OCI-LY1 (cell line): ENCODE measurements at regions not wholly inside any gene's neighbourhood (a gene's known extent, or its start where the extent isn't known, plus 50 kb on each side); places are given as distances from the start of the nearest gene placed in this dataset.

Source experiments
- H2AFZ ChIP-seq: fragments of 200-600 bp; sonication (generic), shearing (Covaris generic); 2 replicates; pipeline ENCODE4 v1.6.0; 2014; ENCODE audit warnings: antibody characterized with exemption, mild to moderate bottlenecking, low read length
- H3F3A ChIP-seq: fragments of 200-600 bp; sonication (generic), shearing (Covaris generic); 2 replicates; pipeline ENCODE4 v1.6.0; 2014; ENCODE audit warnings: mild to moderate bottlenecking, antibody characterized with exemption, low read length, moderate library complexity; ENCODE audit not compliant: insufficient read depth
- H3K27ac ChIP-seq: fragments of 200-600 bp; sonication (generic); 2 replicates; pipeline ENCODE4 v1.5.1; 2014; ENCODE audit warnings: low read length, mixed run types, mild to moderate bottlenecking, low read depth; ENCODE audit not compliant: poor library complexity, severe bottlenecking
- H3K27me3 ChIP-seq: fragments of 200-600 bp; sonication (generic); 2 replicates; pipeline ENCODE4 v1.6.0; 2014; ENCODE audit warnings: antibody characterized with exemption, mild to moderate bottlenecking, low read length, moderate library complexity; ENCODE audit not compliant: insufficient read depth
- H3K36me3 ChIP-seq: fragments of 200-600 bp; sonication (generic); 2 replicates; pipeline ENCODE4 v1.6.1; 2014; ENCODE audit warnings: mild to moderate bottlenecking, antibody characterized with exemption, low read length, moderate library complexity, mixed read lengths; ENCODE audit not compliant: insufficient read depth
- H3K4me1 ChIP-seq: fragments of 200-600 bp; sonication (generic); 2 replicates; pipeline ENCODE4 v1.5.1; 2014; ENCODE audit warnings: mild to moderate bottlenecking, low read length, moderate library complexity; ENCODE audit not compliant: insufficient read depth, severe bottlenecking
- H3K4me2 ChIP-seq: fragments of 200-600 bp; sonication (generic), shearing (Covaris generic); 2 replicates; pipeline ENCODE4 v1.6.1; 2014; ENCODE audit warnings: low read length
- H3K4me3 ChIP-seq: fragments of 200-600 bp; sonication (generic); 2 replicates; pipeline ENCODE4 v1.5.1; 2014; ENCODE audit warnings: low read length, low read depth, mild to moderate bottlenecking, mixed read lengths; ENCODE audit not compliant: poor library complexity, severe bottlenecking
- H3K79me2 ChIP-seq: fragments of 200-600 bp; shearing (Covaris generic); 2 replicates; pipeline ENCODE4 v1.6.1; 2016; ENCODE audit warnings: mixed run types, low read length, mixed read lengths; ENCODE audit not compliant: insufficient read depth
- H3K9ac ChIP-seq: fragments of 200-600 bp; sonication (generic), shearing (Covaris generic); 2 replicates; pipeline ENCODE4 v1.6.1; 2014; ENCODE audit warnings: mild to moderate bottlenecking, low read length, mixed read lengths
- H3K9me2 ChIP-seq: fragments of 200-600 bp; sonication (generic), shearing (Covaris generic); 2 replicates; pipeline ENCODE4 v1.6.1; 2014; ENCODE audit warnings: low read depth, mild to moderate bottlenecking, low read length, mixed read lengths
- H3K9me3 ChIP-seq: fragments of 200-600 bp; shearing (Covaris generic); 2 replicates; pipeline ENCODE4 v1.6.1; 2014; ENCODE audit warnings: low read length, mixed read lengths
- H4K20me1 ChIP-seq: fragments of 200-600 bp; sonication (generic), shearing (Covaris generic); 2 replicates; pipeline ENCODE4 v1.6.0; 2016; ENCODE audit warnings: mild to moderate bottlenecking, low read length; ENCODE audit not compliant: insufficient read depth
- EZH2 ChIP-seq: fragments of 200-600 bp; sonication (generic), shearing (Covaris generic); IDR thresholded peaks from 2 replicates; pipeline ENCODE4 v1.8.0; 2017; ENCODE audit warnings: borderline replicate concordance, mixed run types, mild to moderate bottlenecking, antibody characterized with exemption, low read length, moderate library complexity, mixed read lengths
- TF ChIP-seq, protein P1 (sequence below): fragments of 200-600 bp; sonication (generic), shearing (Covaris generic); IDR thresholded peaks from 2 replicates; pipeline ENCODE4 v1.5.1; 2017; ENCODE audit warnings: mild to moderate bottlenecking, antibody characterized with exemption, low read length, moderate library complexity, mixed read lengths

DNA sequence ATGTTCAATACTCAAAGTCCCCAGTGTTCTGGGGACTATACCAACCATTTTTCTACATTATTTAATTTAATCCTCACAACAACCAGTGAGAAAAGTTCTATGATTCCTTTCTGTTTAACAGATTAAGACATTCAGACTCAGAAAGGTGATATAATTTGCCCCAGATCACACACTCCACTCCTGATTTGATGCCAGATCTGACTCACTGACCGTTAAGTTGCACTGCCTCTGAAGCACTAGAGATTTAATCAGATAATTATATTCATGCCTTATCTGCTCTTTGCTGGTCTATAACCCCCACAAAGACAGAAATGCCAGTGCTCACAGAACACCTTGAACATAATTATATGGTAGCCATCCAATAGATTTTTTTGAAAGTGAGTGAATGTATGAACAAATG lies 501.0 kb downstream of the IGSF11 start:
- H3K4me1 ChIP-seq, result no peaks in the 10 kb centered on the region
- no peaks in the 10 kb centered on the region for H3F3A ChIP-seq
- H2AFZ ChIP-seq, result no peak overlapping the region
- no peak overlapping the region for H3K4me2 ChIP-seq
- H3K27me3 ChIP-seq, result no peaks in the 10 kb centered on the region
- TF ChIP-seq, protein P1, sequence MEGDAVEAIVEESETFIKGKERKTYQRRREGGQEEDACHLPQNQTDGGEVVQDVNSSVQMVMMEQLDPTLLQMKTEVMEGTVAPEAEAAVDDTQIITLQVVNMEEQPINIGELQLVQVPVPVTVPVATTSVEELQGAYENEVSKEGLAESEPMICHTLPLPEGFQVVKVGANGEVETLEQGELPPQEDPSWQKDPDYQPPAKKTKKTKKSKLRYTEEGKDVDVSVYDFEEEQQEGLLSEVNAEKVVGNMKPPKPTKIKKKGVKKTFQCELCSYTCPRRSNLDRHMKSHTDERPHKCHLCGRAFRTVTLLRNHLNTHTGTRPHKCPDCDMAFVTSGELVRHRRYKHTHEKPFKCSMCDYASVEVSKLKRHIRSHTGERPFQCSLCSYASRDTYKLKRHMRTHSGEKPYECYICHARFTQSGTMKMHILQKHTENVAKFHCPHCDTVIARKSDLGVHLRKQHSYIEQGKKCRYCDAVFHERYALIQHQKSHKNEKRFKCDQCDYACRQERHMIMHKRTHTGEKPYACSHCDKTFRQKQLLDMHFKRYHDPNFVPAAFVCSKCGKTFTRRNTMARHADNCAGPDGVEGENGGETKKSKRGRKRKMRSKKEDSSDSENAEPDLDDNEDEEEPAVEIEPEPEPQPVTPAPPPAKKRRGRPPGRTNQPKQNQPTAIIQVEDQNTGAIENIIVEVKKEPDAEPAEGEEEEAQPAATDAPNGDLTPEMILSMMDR, result no peak
- no peak for TF ChIP-seq EZH2
- H3K27ac ChIP-seq, result no peak overlapping the region
- H3K9me3 ChIP-seq, result no peaks in the 10 kb centered on the region
- no peaks in the 10 kb centered on the region for H4K20me1 ChIP-seq
- H3K9me2 ChIP-seq, result no peaks in the 10 kb centered on the region
- H3K9ac ChIP-seq, result no peak overlapping the region
- H3K4me3 ChIP-seq, result no peak overlapping the region
- H3K36me3 ChIP-seq, result no peaks in the 10 kb centered on the region
- H3K79me2 ChIP-seq, result no peaks in the 10 kb centered on the region

DNA sequence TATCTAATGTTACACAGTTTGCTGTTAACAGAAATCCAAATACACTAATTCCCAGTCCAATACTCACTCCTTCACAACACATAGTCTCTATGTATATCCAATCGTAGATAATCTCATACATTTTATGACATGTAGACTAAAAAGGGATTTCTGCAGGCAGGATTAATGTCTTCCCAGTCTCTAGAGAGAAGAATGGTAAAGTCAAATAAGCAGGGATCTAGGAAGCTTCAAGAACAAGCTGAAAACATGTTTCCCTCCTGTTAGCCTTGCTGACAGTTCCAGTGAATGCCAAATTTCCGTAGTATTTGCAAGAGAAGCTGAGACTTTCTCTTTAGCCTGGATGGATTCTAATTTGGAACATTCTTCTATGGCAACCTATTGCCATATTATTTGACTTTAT lies 500.1 kb downstream of the IGSF11 start:
- Histone ChIP-seq H3K4me2 (no peak overlapping the region), H3K27me3 (no peaks in the 10 kb centered on the region), H3K9ac (no peak overlapping the region), H3K79me2 (no peaks in the 10 kb centered on the region), H4K20me1 (no peaks in the 10 kb centered on the region), H3K36me3 (no peaks in the 10 kb centered on the region), H3K9me3 (no peaks in the 10 kb centered on the region), H2AFZ (no peak overlapping the region), H3K9me2 (no peaks in the 10 kb centered on the region), H3F3A (no peaks in the 10 kb centered on the region), H3K27ac (no peak overlapping the region), H3K4me3 (no peak overlapping the region), H3K4me1 (no peaks in the 10 kb centered on the region)
- TF ChIP-seq, protein P1, result no peak
- TF ChIP-seq EZH2, result no peak

DNA sequence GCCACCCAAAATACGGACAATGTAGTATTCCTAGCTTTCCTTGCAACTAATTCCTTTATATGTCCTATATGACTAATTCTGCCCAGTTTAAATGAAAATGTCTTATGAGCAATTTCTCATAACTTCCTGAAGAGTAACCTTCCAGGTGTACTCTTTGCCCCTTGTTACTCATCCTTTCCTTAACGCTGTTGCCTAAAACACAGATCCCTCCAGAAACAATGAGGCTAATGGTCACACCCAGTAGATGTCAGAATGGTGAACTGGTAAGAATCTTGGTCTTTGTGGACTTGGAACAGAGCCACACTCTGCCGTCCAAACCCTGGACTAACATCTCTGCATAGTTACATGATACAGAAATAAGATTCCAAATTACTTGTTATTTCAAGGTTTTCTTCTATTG lies 497.9 kb downstream of the IGSF11 start:
- H3K27ac ChIP-seq, result no peak overlapping the region
- H3K9me2 ChIP-seq, result no peaks in the 10 kb centered on the region
- H3K79me2 ChIP-seq, result no peaks in the 10 kb centered on the region
- no peaks in the 10 kb centered on the region for H3K4me1 ChIP-seq
- H3F3A ChIP-seq, result no peaks in the 10 kb centered on the region
- no peak overlapping the region for H3K9ac ChIP-seq
- H4K20me1 ChIP-seq, result no peaks in the 10 kb centered on the region
- TF ChIP-seq, protein P1, result no peak
- no peak for TF ChIP-seq EZH2
- no peak overlapping the region for H3K4me3 ChIP-seq
- H3K27me3 ChIP-seq, result no peaks in the 10 kb centered on the region
- no peaks in the 10 kb centered on the region for H3K36me3 ChIP-seq
- H3K9me3 ChIP-seq, result no peaks in the 10 kb centered on the region
- no peak overlapping the region for H2AFZ ChIP-seq
- no peak overlapping the region for H3K4me2 ChIP-seq
